ENCODE measurements at regions not wholly inside any gene's neighbourhood (a gene's known extent, or its start where the extent isn't known, plus 50 kb on each side); places are given as distances from the start of the nearest gene placed in this dataset.

DNA sequence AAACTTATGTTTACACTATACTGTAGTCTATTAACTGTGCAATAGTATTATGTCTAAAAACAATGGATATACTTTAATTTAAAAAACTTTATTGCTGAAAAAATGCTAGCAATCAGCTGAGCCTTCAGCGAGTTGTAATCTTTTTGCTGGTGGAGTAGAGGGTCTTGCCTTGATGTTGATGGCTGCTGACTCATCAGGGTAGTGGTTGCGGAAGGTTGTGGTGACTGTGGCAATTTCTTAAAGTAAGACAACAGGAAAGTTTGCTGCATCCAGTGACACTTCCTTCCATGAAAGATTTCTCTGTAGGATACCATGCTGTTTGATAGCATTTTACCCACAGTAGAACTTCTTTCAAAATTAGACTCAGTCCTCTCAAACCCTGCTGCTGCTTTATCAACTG lies 234.7 kb upstream of the CSF3R start:
- DNase-seq (ENCODE audit: low read depth): no peak

DNA sequence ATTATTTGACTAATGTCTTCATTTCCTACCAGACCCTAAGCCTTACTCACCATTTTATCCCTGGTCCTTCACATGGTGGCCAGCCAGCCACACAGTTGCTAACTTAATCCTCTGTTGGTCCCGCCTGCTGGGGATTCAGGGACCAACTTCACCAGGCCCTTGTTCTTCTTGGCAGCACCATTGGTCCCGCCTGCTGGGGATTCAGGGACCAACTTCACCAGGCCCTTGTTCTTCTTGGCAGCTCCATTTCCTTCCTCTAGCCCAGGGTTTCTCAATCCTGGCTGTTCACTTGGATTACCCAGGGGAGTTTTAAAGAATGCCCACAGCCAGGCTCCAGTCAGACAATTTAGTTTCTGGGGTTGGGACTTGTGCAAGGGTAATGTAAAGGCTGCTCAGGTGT lies 233.1 kb upstream of the CSF3R start:
- no peak for DNase-seq (ENCODE audit: low read depth)

DNA sequence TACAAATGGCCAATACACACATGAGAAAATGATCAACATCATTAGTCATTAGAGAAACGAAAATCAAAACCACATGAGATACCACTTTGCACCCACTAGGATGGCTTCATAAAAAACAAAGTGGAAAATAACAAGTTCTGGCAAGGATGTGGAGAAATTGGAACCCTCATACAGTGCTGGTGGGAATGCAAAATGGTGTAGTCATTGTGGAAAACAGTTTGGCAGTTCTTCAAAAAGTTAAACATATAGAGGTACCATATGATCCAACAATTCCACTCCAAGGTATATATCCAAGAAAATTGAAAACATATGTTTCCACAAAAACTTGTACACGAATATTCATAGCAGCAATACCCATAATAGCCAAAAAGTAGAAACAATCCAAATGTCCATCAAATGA lies 231.6 kb upstream of the CSF3R start:
- DNase-seq (ENCODE audit: low read depth): no peak

DNA sequence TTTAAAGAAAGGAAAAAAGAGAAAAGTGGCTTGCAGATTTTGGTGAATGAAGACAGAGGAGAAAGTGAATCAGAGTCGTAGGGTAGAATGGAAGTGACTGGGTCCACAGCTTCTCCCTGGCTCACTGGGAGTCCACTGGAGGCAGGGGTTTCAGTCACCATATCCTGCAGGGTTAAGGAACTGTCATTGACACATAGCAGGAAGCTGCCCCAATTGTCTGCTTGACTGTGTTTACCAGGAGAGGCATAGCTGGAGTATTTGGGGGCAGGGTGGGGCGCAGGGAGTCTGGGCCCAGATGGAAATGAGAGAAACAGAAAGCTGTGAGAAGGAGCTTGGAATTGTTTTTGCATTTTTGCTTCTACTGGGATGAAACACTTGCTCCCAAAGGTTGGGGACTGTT lies 228.8 kb upstream of the CSF3R start:
- DNase-seq (ENCODE audit: low read depth): no peak

DNA sequence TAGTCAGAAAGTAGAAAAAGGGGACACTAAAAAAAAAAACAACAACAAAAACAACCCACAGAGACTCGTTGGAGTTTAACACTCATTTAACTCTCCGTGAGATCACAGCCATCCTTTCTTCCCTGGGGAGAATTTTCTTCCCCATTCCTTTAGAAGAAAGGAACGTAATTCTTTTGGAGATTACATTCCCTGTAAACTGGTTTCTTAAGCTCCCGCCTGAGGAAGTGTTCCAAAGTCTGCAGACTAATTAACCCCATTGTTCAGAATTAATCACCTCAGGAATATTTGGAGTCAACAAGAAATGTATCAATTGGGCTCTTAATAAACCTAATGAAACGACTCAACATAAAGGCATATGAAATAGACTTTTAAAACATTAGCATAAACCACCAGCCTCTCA lies 228.2 kb upstream of the CSF3R start:
- no peak for DNase-seq (ENCODE audit: low read depth)

DNA sequence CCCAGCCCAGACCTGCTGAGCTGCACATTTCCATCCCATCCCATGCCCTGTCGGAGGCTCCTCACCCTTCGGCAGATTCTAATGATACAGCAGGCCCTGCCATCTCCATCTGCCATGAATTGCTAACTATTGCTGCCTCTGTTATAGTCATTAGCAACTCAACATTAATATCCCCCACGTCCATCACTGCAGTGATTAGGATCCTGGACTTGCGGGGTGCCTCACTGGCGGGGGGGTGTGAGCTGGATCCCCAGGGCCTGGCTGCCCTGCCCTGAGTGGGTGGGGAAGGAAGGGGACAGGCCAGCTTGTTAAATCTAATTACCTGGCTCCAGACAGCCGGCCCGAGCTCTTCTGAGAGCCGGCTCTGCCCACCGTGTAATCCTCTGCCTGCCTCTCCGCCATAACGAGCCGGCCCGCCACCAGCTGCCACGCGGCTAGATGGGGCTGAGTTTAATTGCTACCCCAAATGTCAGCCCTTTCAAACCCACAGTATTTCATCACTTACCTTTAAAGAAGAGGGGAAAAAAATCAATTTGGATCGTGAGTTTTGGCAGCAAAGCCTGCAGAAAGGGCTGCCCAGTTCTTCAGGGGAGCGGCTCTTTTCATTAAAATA lies 227.3 kb upstream of the CSF3R start:
- DNase-seq (ENCODE audit: low read depth): no peak

DNA sequence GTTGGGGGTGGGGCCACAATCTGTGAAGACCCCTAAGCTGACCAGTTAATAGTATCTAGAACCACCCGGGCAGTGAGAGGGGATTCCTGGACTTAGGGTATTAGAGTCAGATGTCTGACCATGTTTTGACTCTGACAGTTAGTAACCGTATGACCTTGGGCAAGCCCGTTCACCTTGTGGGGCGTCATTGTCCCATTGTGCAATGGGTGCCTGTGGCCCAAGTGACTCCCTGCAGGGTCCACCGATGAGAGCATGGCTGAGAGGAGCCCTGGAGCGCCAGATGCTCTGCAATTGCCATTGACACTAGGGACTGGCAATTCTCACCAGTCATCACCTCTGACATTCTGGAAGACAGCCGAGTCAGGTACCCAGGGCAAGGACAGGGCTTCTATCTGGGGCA lies 225.9 kb upstream of the CSF3R start:
- DNase-seq (ENCODE audit: low read depth): no peak

DNA sequence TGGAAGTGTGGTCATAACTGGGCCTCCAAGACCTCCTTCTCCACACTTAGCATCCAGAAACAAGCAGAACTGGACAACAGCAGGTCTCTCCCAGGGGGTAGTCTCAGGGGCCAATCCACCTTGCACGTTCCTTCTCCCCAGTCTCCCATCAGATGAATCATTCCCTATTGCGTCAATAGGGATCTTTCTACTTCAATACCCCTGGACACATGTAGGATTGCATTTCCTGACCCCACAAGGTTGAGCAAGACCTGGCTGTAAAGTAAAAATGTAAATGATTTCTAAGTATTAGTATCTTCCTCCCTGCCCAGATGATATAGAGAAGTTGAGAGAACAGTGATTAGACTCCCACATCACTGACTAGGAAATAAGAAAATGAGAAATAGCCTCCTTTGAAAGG lies 224.5 kb upstream of the CSF3R start:
- DNase-seq (ENCODE audit: low read depth): no peak

DNA sequence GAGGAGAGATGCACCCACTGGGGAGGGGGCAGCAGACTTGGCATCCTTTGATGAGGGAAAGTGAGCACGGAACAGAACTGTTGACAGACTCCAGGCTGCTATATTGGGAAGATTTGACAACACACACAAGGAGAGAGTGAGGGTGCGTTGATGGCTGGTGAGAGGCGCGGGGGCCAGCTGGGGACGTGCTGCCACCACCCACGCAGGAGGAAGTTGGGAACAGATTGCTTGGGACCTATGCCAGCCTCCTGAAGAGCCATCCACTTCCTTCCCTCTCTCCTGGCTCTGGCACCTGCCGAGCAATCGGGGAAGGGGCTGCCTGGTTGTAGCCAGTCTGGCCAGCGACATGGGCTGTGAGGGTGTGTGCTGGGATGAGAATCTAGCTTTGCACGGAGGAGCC lies 223.7 kb upstream of the CSF3R start:
- no peak for DNase-seq (ENCODE audit: low read depth)

DNA sequence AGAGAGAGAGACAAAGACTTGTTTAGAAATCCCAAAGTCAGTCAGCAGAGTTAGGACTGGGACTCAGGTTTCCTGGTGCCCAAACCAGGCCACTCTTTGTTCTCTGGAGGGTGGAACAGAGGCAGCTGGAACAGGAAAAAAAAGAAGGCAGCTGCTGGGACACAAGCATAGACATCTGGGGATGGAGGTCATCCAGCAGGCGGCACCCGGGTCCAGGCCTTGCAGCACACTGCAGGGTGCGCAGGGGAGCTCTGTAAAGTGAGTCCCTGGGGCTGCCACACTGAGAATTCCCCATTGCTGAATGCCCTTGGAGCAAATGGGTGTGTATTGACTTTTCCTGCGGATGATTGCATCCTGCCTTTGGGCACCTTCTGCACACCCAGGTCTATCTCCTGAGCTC lies 222.9 kb upstream of the CSF3R start:
- no peak for DNase-seq (ENCODE audit: low read depth)

DNA sequence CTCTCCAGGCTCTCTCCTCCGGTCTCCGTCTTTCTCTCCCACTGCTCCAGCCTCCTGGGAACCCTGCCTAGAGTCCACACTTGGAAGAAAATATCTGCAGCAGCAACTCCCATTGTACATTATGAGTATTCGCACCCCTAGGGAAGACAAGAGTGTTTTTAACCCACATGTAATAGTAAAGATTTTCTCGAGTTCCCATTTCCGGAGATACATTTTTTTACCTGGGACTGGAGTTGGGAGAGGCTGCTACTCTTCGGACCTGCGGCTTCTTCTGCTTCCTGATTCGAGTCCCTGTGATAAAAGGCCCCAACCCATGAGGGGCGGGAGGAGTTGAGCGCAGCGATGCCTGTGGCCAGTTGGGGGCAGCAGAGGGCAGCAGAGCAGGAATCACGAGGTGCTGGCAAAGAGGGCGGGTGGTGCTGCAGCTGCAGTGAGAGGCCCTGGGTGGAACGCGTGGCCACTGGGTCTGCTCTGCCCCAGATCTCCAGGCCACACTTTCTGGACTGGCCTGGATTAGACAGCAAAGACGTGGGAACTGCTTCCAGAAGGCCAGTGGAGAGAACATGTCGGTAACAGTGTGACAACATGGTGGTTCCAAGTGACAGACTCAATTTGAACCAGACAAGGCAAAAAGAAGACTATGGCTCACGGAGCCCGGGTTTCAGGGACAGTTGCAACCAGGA lies 221.0 kb upstream of the CSF3R start:
- DNase-seq (ENCODE audit: low read depth): peak; percentile 15

DNA sequence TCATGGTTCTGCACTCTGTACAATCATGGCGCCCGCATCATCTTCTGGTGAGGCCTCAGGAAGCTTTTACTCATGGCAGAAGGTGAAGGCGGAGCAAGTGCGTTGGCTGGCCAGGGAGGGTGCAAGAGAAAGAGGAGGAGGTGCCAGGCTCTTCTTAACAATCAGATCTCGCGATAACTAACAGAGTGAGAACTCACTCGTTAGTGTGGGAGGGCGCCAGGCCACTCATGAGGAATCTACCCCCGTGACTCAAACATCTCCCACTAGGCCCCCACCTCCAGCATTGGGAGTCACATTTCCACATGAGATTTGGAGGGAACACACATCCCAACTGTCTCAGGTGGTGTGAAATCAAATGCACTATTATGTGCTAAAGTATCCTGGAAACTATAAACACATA lies 220.2 kb upstream of the CSF3R start:
- no peak for DNase-seq (ENCODE audit: low read depth)

DNA sequence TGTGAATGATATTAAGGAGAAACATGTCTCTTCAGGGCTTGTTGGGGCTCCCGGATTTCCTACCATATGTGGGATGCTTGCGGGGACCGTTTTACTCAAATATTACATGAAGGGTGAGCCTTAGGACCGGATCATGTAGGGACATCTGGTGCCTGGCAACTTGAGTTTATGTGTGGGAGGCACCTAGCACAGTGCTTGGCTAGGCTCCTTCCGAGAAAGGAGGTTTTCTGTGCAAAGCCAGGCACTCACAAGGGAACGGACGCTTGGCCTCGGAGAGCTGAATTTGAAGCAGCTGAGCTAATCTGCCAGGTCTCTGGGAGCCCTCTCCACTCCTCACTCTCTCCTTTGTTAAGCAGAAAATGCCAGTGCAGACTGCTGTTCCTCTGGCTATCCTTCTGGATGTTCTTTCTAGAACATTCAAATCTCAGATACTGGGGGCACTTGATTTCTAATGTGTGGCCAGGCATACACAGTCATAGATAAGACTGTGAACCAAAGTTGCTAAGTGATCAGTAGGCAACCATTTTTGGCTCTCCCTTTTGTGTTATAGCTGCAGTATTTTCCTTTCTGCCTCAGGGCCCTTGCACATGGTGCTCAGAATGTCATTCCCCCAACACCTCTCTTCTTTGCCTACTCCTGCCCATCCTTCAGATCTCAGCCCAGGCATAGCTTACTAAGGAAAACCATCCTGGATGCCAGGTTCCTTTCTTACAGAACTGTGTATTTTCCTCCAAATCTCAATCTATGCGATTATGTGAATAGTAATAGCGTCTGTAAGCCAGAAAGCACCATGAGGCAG lies 216.6 kb upstream of the CSF3R start:
- no peak for DNase-seq (ENCODE audit: low read depth)

DNA sequence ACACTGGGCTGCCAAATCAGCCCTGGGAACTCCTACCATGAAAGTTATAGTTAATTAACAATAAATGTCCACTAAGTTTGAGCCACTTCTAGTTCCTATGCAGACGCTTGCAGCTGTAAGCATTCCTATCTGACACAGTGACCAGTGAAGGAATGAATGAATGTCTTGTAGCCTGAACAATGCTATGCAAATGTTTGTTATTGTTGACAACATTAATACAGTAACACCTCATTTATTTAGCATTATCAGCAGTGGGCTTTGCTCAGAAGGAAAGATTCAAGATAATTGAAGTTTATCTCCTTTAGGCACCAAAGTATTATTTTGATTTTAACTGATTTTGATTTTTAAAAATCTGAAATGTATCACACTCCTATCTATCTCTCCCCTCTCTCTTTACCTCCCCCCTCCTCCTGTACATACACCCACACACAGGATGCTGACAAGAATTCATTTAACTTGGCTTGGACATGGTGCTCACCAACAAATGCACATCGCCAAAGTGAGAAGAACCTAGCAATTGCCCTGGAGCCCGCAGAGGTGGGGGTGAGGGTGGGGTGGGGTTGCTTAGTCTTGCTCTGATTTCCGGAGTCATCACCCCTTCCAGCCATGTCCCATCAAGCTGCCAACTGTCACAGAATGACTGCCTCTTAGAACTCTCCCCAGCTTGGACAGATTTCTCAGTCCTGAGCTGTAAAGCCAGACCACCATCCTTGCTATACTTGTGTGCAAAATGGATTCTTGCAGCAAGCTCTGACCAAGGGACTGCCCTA lies 215.3 kb upstream of the CSF3R start:
- no peak for DNase-seq (ENCODE audit: low read depth)

DNA sequence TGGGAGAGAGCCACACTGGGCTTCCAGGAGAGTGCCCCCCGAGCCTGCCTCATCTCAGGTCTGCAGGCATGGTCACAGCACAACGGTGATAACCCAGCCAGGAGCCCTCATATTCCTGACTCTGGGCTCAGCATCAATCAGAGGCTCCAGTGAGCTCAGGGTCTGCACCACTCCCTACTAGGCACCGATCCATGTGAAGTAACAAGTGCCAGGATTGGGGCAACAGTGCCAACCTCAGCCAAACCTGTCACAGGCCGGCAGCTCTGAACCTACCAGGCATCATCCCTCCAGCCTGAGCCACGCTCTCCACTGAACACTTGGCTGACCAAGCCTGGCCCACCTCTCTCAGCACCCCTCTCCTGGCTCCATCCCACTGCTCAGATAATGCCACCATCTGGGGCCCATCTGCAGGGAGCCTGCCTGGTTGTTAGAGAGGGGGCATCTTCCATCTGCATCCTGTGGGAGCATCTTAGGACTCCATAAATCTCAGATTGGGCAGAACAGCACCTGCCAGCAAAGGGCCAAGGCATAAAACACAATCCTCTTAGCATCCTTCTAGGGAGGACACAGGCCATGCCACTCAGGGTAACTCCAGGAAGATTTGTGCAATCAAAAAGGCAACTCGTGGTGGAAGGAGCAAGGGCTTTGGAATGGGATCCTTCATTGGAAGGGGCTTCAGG lies 213.7 kb upstream of the CSF3R start:
- DNase-seq (ENCODE audit: low read depth): no peak

DNA sequence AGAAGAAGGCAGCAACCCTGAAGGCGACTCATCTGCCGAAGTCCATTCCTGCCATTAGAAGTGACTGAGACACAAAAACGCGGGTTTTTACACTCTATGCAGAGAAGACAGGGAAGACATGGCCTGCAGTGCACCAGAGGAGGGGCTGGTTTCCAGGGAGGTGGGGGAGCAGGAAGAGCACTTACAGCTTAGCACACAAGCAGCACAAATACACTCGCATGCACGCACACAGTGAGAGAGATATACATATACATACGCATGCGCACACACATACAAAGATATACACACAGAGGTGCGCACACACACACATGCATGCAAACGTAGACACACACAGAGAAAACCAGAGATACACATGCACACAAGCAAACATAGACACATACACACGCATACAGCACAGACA lies 210.9 kb upstream of the CSF3R start:
- DNase-seq (ENCODE audit: low read depth): no peak

DNA sequence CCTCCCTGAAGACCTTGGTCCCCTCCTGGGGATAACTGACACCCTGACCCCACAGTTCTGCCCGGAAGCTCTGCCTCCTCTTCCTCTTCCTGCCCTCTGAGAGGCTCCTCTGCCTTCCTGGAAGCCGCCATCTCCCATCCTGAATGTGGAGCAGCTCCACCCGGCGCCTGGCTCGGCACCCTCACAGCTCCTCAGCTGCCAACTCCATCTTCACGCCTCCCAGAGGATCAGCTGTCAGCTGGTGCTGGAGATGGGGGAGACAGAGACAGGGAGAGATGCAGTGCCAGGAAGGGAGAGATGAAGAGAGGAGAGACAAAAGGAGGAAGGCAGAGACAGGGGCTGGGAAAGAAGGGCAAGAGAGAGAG lies 210.4 kb upstream of the CSF3R start:
- DNase-seq (ENCODE audit: low read depth): no peak

DNA sequence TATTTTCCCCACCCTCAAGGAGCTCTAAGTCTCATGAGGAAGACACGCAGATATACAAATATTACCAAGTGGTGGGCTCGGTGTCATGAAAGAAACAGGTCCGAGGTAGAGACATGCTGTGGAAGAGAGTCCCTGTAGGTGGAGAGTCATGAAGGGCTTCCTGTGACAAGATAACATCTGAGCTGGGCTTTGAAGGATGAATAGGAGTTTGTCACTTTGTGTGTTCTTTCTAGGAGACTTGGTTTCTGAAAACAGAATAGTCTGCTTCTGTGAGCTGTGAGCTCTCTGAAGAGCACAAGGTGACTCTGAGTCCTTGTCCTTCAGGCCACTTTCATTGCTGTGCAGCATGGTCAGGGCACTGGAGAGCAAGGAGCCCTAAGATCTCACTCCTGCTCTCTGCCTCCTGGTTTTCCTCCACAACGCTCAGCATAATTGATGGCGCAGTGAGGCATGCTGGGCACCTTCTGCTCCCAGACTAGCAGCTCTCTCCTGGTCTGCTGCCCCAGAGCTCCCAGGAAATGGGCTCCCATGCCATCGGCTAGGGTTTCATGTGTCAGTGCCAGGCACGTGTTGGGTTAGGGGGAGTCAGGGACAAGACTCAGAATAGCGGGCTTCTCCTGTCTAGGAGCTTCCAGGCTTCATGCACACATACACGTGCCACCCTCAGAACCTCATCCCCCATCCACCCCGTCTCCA lies 209.9 kb upstream of the CSF3R start:
- no peak for DNase-seq (ENCODE audit: low read depth)

DNA sequence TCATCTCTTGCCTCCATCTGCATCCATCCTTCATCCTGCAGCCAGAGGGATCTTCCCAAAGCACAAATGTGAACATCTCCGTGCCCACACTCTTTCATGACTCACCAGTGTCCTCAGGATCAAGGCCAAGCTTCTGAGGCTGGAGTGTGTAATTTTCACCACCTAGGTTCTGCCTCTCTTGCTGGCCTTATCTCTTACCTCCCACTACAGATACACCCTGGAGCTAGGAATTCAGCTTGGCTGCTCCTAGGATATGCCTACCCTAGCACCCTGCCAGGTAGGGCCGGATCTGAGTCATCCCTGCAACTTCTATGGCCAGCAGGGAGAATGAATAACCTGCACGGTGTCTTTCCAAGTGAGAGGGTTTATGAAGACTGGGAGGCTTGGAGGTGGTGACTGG lies 208.7 kb upstream of the CSF3R start:
- no peak for DNase-seq (ENCODE audit: low read depth)

DNA sequence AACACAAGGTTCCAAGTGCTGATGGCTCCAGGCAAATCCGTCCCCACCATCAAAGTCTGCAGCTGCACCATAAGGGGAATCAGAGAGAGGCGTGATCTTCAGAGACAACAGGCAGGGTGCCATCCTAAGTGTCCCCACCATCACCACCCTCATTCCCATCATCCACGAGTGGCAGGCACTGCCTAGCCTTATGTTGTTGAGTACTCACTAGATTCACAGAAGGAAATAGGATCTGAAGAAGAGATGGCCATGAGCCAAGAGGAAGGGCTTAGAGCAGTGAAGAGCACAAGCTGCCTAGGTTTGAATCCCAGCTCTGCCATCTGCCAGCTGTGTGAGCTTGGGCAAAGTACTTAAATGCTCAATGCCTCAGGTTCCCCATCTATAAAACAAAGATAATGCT lies 207.3 kb upstream of the CSF3R start:
- no peak for DNase-seq (ENCODE audit: low read depth)

DNA sequence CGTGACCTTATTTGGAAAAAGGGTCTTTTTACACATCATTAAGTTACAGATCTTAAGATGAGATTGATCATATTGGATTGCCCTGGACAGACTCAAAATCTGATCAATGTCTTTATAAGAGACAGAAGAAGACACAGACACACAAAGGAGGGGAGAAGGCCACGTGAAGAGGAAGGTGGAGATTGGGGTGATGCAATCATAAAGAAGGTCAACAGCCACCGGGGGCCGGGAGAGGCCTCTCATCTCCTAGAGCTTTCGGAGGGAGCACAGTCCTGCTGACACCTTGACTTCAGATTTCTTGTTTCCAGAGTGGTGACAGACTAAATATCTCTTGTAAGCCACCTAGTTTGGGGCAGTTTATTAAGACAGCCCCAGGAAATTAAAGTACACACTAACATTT lies 204.6 kb upstream of the CSF3R start:
- no peak for DNase-seq (ENCODE audit: low read depth)
